ENCODE measurements at regions not wholly inside any gene's neighbourhood (a gene's known extent, or its start where the extent isn't known, plus 50 kb on each side); places are given as distances from the start of the nearest gene placed in this dataset.

DNA sequence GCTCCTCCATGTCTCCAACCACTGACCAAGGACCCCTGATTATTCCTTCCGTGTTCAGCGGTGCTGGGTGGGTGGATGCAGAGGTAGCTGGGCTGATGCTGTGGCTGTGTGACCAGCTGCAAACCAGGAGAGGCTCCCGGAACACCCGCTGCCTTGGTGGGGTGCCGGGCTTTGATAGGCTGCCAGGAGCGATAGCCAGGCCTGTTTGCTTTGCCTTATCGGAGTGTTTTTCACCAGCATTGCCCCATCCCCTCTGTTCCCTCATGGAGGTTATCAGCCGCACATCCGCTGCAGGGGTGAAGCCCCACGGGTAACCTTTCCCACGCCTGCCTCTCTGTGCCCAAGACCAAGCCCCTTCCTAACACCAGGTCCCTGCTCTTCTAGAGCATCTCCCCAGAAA is 354.3 kb downstream of the C16orf95 start:
- H2AFZ ChIP-seq (ENCODE audit: low read length): no peak overlapping the region
- DNase-seq (ENCODE audit: low spot score): no peak
- H4K20me1 ChIP-seq (ENCODE audit: insufficient read depth, low read length): no peaks in the 10 kb centered on the region
- TF ChIP-seq EZH2phosphoT487 (IDR thresholded peaks at IDR 0.05; ENCODE audit: borderline replicate concordance, low read depth, low read length): no peak
- TF ChIP-seq, protein P1, sequence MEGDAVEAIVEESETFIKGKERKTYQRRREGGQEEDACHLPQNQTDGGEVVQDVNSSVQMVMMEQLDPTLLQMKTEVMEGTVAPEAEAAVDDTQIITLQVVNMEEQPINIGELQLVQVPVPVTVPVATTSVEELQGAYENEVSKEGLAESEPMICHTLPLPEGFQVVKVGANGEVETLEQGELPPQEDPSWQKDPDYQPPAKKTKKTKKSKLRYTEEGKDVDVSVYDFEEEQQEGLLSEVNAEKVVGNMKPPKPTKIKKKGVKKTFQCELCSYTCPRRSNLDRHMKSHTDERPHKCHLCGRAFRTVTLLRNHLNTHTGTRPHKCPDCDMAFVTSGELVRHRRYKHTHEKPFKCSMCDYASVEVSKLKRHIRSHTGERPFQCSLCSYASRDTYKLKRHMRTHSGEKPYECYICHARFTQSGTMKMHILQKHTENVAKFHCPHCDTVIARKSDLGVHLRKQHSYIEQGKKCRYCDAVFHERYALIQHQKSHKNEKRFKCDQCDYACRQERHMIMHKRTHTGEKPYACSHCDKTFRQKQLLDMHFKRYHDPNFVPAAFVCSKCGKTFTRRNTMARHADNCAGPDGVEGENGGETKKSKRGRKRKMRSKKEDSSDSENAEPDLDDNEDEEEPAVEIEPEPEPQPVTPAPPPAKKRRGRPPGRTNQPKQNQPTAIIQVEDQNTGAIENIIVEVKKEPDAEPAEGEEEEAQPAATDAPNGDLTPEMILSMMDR (conservative IDR thresholded peaks at IDR 0.05; ENCODE audit: low read length): no peak
- H3K9me2 ChIP-seq (ENCODE audit: insufficient read depth, low read length): no peaks in the 10 kb centered on the region
- H3K4me2 ChIP-seq (ENCODE audit: low read length): no peak overlapping the region
- ChIA-PET CTCF (ENCODE audit: unreplicated experiment) (no interaction called here), POLR2A (no interaction called here)
- H3K79me2 ChIP-seq (ENCODE audit: insufficient read depth, low read depth, low read length): no peaks in the 10 kb centered on the region
- BruUV-seq (replicated peaks): no TSS peak
- intact Hi-C loops (cut with micrococcal nuclease; ENCODE audit: unreplicated experiment): no loop called here
- H3K4me3 ChIP-seq (ENCODE audit: low read depth, low read length, poor library complexity, severe bottlenecking): no peak overlapping the region
- H3K36me3 ChIP-seq (ENCODE audit: insufficient read depth, low read length): no peaks in the 10 kb centered on the region
- H3K9me3 ChIP-seq (ENCODE audit: low read length): no peaks in the 10 kb centered on the region
- no peaks in the 10 kb centered on the region for H3K4me1 ChIP-seq (ENCODE audit: insufficient read depth, low read length, poor library complexity, severe bottlenecking)
- no peak overlapping the region for H3K27ac ChIP-seq (ENCODE audit: low read depth, low read length, poor library complexity, severe bottlenecking)

DNA sequence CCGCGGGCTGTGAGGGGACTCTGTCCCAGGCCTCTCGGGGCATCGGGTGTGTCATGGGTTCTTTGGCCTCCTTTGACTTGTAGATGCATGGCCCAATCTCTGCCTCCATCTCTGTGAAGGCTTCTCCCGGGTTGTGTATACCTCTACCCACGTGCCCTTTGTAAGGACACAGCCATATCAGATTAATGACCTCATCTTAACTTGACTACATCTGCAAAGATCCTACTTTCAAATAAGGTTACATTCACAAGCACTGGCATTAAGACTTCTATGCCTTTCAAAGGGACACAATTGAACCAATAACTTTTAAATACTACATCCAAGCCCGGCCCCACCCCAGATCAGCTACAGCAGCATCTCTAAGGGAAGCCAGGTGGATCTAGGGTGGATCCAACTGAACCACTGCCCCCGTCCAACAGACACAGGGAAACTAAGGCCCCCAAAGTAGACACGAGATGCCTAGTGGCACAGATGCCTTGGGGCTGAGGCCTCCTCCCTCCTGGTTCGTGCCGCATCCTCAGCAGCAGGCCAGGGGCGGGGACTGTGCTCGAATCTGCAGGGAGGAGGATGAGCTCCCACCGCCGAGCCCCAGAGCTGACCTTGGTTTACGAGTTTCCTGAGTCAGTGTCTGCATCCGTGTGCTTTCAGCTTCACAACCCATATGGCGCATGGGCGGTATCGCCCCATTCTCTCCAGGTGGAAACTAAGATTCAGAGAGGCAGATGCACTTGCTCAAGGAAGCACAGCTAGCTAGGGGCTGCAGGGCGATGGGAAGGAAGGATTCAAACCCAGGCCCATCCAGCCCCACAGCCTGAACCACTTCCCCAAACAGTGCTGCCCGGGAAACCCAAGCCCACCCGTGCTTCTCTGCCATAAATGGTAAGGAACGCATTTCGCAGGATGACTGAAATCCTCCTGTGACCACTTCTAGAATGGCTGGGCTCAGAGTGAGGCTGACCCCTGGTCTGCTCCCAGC is 353.3 kb downstream of the C16orf95 start:
- BruUV-seq (replicated peaks): no TSS peak
- H3K36me3 ChIP-seq (ENCODE audit: insufficient read depth, low read length): no peaks in the 10 kb centered on the region
- H2AFZ ChIP-seq (ENCODE audit: low read length): no peak overlapping the region
- H3K9me2 ChIP-seq (ENCODE audit: insufficient read depth, low read length): no peaks in the 10 kb centered on the region
- H3K9me3 ChIP-seq (ENCODE audit: low read length): no peaks in the 10 kb centered on the region
- H3K79me2 ChIP-seq (ENCODE audit: insufficient read depth, low read depth, low read length): no peaks in the 10 kb centered on the region
- TF ChIP-seq, protein P1 (conservative IDR thresholded peaks at IDR 0.05; ENCODE audit: low read length): no peak
- TF ChIP-seq EZH2phosphoT487 (IDR thresholded peaks at IDR 0.05; ENCODE audit: borderline replicate concordance, low read depth, low read length): no peak
- DNase-seq (ENCODE audit: low spot score): no peak
- no peak overlapping the region for H3K27ac ChIP-seq (ENCODE audit: low read depth, low read length, poor library complexity, severe bottlenecking)
- POLR2A ChIA-PET: no interaction called here
- intact Hi-C loops (cut with micrococcal nuclease; ENCODE audit: unreplicated experiment): no loop called here
- CTCF ChIA-PET (ENCODE audit: unreplicated experiment): no interaction called here
- no peak overlapping the region for H3K4me2 ChIP-seq (ENCODE audit: low read length)
- H3K4me3 ChIP-seq (ENCODE audit: low read depth, low read length, poor library complexity, severe bottlenecking): no peak overlapping the region
- H3K4me1 ChIP-seq (ENCODE audit: insufficient read depth, low read length, poor library complexity, severe bottlenecking): no peaks in the 10 kb centered on the region
- H4K20me1 ChIP-seq (ENCODE audit: insufficient read depth, low read length): no peaks in the 10 kb centered on the region

GRCh38 chr16:86964796-86965241 is 352.4 kb downstream of the C16orf95 start:
- ChIA-PET POLR2A (no interaction called here), CTCF (ENCODE audit: unreplicated experiment) (interaction anchor here (0.5 kb wide), 1 partner anchor 41 kb away, joined by 3 read pairs; no protein-coding TSS in a partner anchor)
- intact Hi-C loops (cut with micrococcal nuclease; ENCODE audit: unreplicated experiment): no loop called here
- BruUV-seq (replicated peaks): no TSS peak
- TF ChIP-seq, protein P1 (conservative IDR thresholded peaks at IDR 0.05; ENCODE audit: low read length): no peak
- TF ChIP-seq EZH2phosphoT487 (IDR thresholded peaks at IDR 0.05; ENCODE audit: borderline replicate concordance, low read depth, low read length): no peak
- H2AFZ ChIP-seq (ENCODE audit: low read length): no peak overlapping the region
- no peak overlapping the region for H3K4me3 ChIP-seq (ENCODE audit: low read depth, low read length, poor library complexity, severe bottlenecking)
- H3K79me2 ChIP-seq (ENCODE audit: insufficient read depth, low read depth, low read length): no peaks in the 10 kb centered on the region
- no peaks in the 10 kb centered on the region for H3K4me1 ChIP-seq (ENCODE audit: insufficient read depth, low read length, poor library complexity, severe bottlenecking)
- no peaks in the 10 kb centered on the region for H3K9me3 ChIP-seq (ENCODE audit: low read length)
- H3K27ac ChIP-seq (ENCODE audit: low read depth, low read length, poor library complexity, severe bottlenecking): no peak overlapping the region
- no peak for DNase-seq (ENCODE audit: low spot score)
- no peaks in the 10 kb centered on the region for H4K20me1 ChIP-seq (ENCODE audit: insufficient read depth, low read length)
- no peak overlapping the region for H3K4me2 ChIP-seq (ENCODE audit: low read length)
- H3K9me2 ChIP-seq (ENCODE audit: insufficient read depth, low read length): no peaks in the 10 kb centered on the region
- H3K36me3 ChIP-seq (ENCODE audit: insufficient read depth, low read length): no peaks in the 10 kb centered on the region

All from OCI-LY7 (cell line).